ENCODE measurements at regions not wholly inside any gene's neighbourhood (a gene's known extent, or its start where the extent isn't known, plus 50 kb on each side); places are given as distances from the start of the nearest gene placed in this dataset.
A peak's percentile ranks its signal among the peaks of the same experiment; 100 is the strongest.

- Histone ChIP-seq H3K4me2 (ENCODE audit: low read depth, low read length) (no peak overlapping the region), H3K4me1 (ENCODE audit: insufficient read depth, low read length) (peaks cover 10% of the 10 kb centered on the region), H3K9ac (ENCODE audit: insufficient read depth, low read depth, low read length) (no peak overlapping the region), H4K20me1 (ENCODE audit: insufficient read depth, low read length) (0 out of 2 replicates have a peak, but pooled peaks cover 3% of the 10 kb centered on the region), H2AFZ (ENCODE audit: low read length) (no peak overlapping the region), H3K27ac (ENCODE audit: extremely low read length, insufficient read depth, low read length) (no peak overlapping the region), H3K79me2 (ENCODE audit: insufficient read depth, low read length) (peaks cover 3% of the 10 kb centered on the region), H3K9me3 (ENCODE audit: low read length) (no peaks in the 10 kb centered on the region), H3K4me3 (replicated peaks in 1 of 3; ENCODE audit: insufficient read depth in 1 of 3, low read depth in 2 of 3, low read length in 3 of 3) (no peak overlapping the region), H3K27me3 (ENCODE audit: control insufficient read depth in 1 of 2, insufficient read depth in 2 of 2, low read length in 2 of 2) (no peaks in the 10 kb centered on the region), H3K36me3 (replicated peaks in 1 of 2; ENCODE audit: control insufficient read depth in 1 of 2, insufficient read depth in 2 of 2, low read length in 2 of 2) (peaks cover 16 to 55% of the 10 kb centered on the region in 2 experiments)
- no peak for DNase-seq (ENCODE audit: low spot score)
- no peak for FAIRE-seq
- ChIA-PET POLR2A (no interaction called here), CTCF (ENCODE audit: low intra/inter-chr PET ratio, low total read pairs) (no interaction called here)
- WGBS (ENCODE audit: low lambda C conversion rate) = 93% methylated on average over 10 of the region's 11 CpGs
- intact Hi-C loops (cut with micrococcal nuclease; ENCODE audit: unreplicated experiment) = no loop called here
- BruUV-seq (replicated peaks) = no TSS peak
- TF ChIP-seq NKX3-1 (CRISPR knock-in tag; IDR thresholded peaks at IDR 0.05) = no peak
- no peak for TF ChIP-seq ZNF720 (CRISPR knock-in tag; IDR thresholded peaks at IDR 0.05)
- TF ChIP-seq CENPBD1 (CRISPR knock-in tag; IDR thresholded peaks at IDR 0.05; ENCODE audit: borderline replicate concordance, low read depth) = no peak
- TF ChIP-seq STAG1 (CRISPR knock-in tag; IDR thresholded peaks at IDR 0.05) = peak; percentile 32; the same call in 1 of the 2 replicates
- TF ChIP-seq POLR2AphosphoS5 (IDR thresholded peaks at IDR 0.05; ENCODE audit: low read depth, low read length) = no peak
- TF ChIP-seq ZNF296 (CRISPR knock-in tag; conservative IDR thresholded peaks at IDR 0.05) = no peak
- TF ChIP-seq TP53 (CRISPR knock-in tag; conservative IDR thresholded peaks at IDR 0.05) = no peak
- TF ChIP-seq ZNF772 (CRISPR knock-in tag; IDR thresholded peaks at IDR 0.05) = no peak
- TF ChIP-seq FOSL1 (CRISPR knock-in tag; IDR thresholded peaks at IDR 0.05; ENCODE audit: borderline replicate concordance) = no peak
- TF ChIP-seq GMEB1 (CRISPR knock-in tag; IDR thresholded peaks at IDR 0.05; ENCODE audit: borderline replicate concordance) = no peak
- no peak for TF ChIP-seq LCORL (IDR thresholded peaks at IDR 0.05)
- no peak for TF ChIP-seq LCORL (CRISPR knock-in tag; IDR thresholded peaks at IDR 0.05)
- no peak for TF ChIP-seq SMAD1 (CRISPR knock-in tag; IDR thresholded peaks at IDR 0.05; ENCODE audit: borderline replicate concordance, low read depth)
- no peak for TF ChIP-seq TEF (CRISPR knock-in tag; IDR thresholded peaks at IDR 0.05)
- TF ChIP-seq CTCF (CRISPR knock-in tag; IDR thresholded peaks at IDR 0.05) = 0 out of 2 replicates have a peak, but pooled peaks have one; percentile 9
- TF ChIP-seq PRDM4 (CRISPR knock-in tag; IDR thresholded peaks at IDR 0.05; ENCODE audit: borderline replicate concordance) = no peak
- in situ Hi-C loops (cut with HindIII; ENCODE audit: extremely low pct_ligation_motif_present, low pct_unique_long_range_greater_than_20kb) = no loop called here
- ATAC-seq = no peak; the same call in 2 of the 3 replicates
Observed at GRCh38 chr22:25375683-25376082, 156.2 kb downstream of the CRYBB2 start.

Data from HepG2 (cell line).